H1 (cell line): ENCODE measurements at regions not wholly inside any gene's neighbourhood (a gene's known extent, or its start where the extent isn't known, plus 50 kb on each side); places are given as distances from the start of the nearest gene placed in this dataset.

Source experiments
- CHD7 ChIP-seq: fragments of 300-600 bp; sonication (generic); IDR thresholded peaks from 2 replicates; pipeline ENCODE4 v1.7.1; 2012; ENCODE audit warnings: low read length, moderate library complexity, mild to moderate bottlenecking, inconsistent platforms; ENCODE audit not compliant: insufficient replicate concordance
- CTBP2 ChIP-seq: IDR thresholded peaks from 2 replicates; pipeline ENCODE4 v1.7.0; 2011; ENCODE audit warnings: borderline replicate concordance, mild to moderate bottlenecking, moderate library complexity, mixed read lengths, low read length; ENCODE audit not compliant: insufficient read depth, insufficient read length
- FOSL1 ChIP-seq: IDR thresholded peaks from 2 replicates; pipeline ENCODE4 v1.6.1; 2011; ENCODE audit warnings: mild to moderate bottlenecking, low read depth, low read length, moderate library complexity; ENCODE audit not compliant: insufficient read depth
- HDAC2 ChIP-seq, 2 experiments: fragments of 300-600 bp in 1 of 2; sonication (generic) in 1 of 2; IDR thresholded peaks; 2 replicates each; pipeline ENCODE4 v1.6.1; 2011 to 2012; ENCODE audit warnings: low read depth in 2 of 2, low read length in 2 of 2, mild to moderate bottlenecking in 2 of 2, moderate library complexity in 2 of 2, borderline replicate concordance in 1 of 2, inconsistent platforms in 1 of 2
- NANOG ChIP-seq: IDR thresholded peaks from 2 replicates; pipeline ENCODE4 v1.6.1; 2011; ENCODE audit warnings: low read length, low read depth, mild to moderate bottlenecking, inconsistent platforms; ENCODE audit not compliant: insufficient read depth, poor library complexity, severe bottlenecking
- NRF1 ChIP-seq: IDR thresholded peaks from 2 replicates; pipeline ENCODE4 v1.6.1; 2011; ENCODE audit warnings: mild to moderate bottlenecking, low read depth, low read length, improper control_type of control experiment
- TBP ChIP-seq: IDR thresholded peaks from 2 replicates; pipeline ENCODE4 v1.6.1; 2011; ENCODE audit warnings: low read depth, low read length, improper control_type of control experiment

- TF ChIP-seq HDAC2 (IDR thresholded peaks at IDR 0.05; ENCODE audit: borderline replicate concordance in 1 of 2, low read depth in 2 of 2, low read length in 2 of 2) (no peak), TBP (no peak), NANOG (no peak), CHD7 (no peak), CTBP2 (no peak), NRF1 (no peak), FOSL1 (no peak)
- TF ChIP-seq, all 59 proteins: peak for 0
Observed at GRCh38 chr14:98877065-98877464, 394.9 kb downstream of the BCL11B start (continued).
